T-helper 2 cell (primary cell): ENCODE measurements at regions not wholly inside any gene's neighbourhood (a gene's known extent, or its start where the extent isn't known, plus 50 kb on each side); places are given as distances from the start of the nearest gene placed in this dataset.
"Not testable (repeated sequence)": the region's sequence is repeated elsewhere in the genome, so short reads cannot be mapped to it uniquely, and the experiment has no call there.

ENCODE experiments used
- DNase-seq, 5 experiments: peaks; one replicate each; pipeline versions ENCODE4 v3.0.0 to v3.0.0-alpha.2; 2012 to 2022

DNA sequence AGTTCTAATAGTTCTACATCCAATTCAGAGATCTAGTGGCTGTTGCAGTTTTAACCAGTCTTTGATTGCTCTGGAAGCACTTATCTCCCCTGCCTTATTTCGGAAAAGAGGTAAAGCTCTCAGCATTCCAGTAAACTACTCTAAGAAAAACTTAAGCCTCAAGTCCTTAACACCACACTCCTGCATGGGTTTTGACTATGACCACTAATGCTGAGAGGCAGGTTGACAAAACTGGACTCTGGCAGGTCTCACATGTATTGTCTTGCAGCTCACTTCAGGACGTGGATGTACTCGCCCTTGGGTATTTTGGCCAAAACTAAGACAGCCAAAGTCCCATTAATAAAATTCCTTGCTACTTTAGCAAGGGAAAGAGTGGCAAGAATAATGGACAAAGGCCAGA lies 405.9 kb upstream of the GRM7 start:
- no peak for DNase-seq

DNA sequence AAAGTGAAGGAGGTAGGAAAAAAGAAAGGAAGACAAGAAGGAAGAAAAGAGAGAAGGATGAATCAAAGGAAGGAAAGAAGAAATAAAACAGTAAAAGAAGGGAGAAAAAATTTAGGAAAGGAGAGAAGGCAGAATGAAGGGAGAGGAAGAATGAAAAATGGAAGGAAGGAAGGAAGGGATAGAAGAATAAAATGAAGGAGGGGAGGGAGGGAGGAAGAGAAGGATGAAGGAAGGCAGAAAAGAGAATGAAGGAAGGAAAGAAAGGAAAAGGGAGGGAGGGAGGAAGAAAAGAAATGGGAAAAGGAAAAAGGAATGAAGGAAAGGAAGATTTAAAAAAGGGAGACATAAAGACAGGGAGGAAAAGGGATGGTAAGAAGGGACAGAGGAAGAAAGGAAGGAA lies 393.7 kb upstream of the GRM7 start:
- DNase-seq = no peak

- no peak for DNase-seq
Observed at GRCh38 chr3:6468589-6468988, 392.3 kb upstream of the GRM7 start.

DNA sequence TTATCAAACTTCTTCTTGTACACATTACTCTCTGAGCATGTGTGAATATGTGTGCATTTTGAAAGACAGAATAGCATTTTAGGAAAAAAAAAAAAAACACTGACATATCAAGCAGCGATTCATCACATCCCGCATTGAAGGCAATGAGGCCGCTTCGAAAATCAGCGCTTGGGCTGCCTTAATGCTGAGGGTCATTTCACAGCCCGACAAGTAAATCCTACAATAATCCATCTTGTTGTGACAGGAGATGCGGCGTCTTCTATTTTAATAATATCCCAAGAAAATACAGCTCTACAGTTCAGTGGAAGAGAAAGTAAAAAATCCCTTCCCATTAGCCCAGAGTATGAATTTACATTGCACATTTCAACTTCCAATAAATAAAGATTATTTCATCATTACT lies 389.2 kb upstream of the GRM7 start:
- no peak for DNase-seq

DNA sequence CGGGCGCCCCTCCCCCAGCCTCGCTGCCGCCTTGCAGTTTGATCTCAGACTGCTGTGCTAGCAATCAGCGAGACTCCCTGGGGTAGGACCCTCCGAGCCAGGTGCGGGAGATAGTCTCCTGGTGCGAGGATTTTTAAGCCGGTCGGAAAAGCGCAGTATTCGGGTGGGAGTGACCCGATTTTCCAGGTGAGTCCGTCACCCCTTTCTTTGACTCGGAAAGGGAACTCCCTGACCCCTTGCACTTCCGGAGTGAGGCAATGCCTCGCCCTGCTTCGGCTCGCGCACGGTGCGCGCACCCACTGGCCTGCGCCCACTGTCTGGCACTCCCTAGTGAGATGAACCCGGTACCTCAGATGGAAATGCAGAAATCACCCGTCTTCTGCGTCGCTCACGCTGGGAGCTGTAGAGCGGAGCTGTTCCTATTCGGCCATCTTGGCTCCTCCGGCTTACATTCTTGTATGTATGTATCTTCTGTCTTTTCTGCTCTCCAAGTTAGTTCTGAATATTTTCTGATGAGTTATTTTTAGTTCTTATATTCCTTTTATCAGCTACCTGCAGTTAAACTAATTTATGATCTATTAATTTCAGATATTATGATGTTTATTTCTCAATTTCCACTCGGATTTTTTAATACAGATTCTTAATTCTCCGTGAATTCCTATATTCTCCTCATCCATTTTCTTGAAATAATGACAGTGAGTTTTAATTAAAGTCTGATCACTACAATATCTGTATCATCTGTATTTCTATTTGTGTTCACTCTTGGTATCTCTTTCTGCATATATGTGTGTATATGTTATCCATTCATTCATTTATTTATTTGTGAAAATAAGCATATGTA lies 370.2 kb upstream of the GRM7 start:
- DNase-seq = not testable (repeated sequence)

GRCh38 chr3:6491768-6492167 lies 369.1 kb upstream of the GRM7 start:
- no peak for DNase-seq

- no peak for DNase-seq
Observed at GRCh38 chr3:6492306-6492705, 368.6 kb upstream of the GRM7 start.

- DNase-seq = not testable (repeated sequence)
Observed at GRCh38 chr3:6498944-6499343, 362.0 kb upstream of the GRM7 start.

- no peak for DNase-seq
Observed at GRCh38 chr3:6504347-6504746, 356.6 kb upstream of the GRM7 start.

DNA sequence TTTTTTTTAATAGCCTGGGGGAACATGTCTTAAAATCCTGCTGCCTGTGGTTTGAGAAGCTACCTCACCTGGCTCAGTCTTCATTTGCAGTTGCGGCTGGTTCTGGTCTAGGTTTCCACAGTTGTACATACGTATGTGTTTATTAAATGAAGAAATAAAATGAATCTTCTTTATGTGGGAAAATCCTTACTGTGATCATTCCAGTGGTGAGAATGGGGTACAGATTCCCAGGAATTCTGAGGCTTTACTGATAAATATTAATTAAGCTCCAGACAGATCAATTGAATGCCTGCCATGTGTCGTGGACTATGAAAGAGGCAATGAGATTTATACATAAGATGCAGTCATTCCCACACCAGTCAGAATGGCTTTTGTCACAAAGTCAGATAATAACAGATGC lies 356.1 kb upstream of the GRM7 start:
- DNase-seq = no peak

DNA sequence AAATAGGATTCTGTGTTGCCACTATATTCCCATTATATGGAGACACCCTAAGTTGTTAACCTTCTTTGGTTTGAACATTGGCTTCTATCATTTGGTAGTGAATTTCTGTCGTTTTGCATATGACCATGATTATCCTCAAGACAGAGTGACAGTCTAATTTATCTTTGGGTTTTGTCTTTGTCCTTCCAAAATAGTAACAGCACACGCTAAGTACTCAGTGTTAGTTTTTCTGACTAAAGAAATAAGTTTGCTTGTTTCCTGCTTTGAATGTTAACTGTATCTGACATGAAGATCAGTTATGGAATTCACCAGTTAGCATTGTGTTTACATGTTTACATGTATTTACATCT lies 352.5 kb upstream of the GRM7 start:
- DNase-seq = no peak

DNA sequence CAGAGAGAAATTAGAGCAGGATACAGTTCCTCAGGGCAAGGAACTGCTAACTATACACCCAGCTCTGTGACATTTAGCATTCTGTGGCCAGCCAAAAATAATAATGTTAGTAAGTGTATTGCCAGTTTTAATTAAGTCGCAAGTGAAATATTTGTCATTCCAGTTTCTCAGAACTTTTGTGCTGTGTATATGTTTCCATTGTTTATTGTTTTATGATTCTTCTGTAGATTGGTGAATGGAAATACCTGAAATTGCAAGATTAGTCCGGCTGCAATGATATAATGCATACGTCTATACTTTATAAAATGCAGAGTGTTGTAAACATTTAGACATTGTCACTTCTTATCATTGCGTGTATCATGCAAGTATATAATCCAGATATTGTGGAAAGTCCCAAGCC lies 351.3 kb upstream of the GRM7 start:
- DNase-seq = no peak

DNA sequence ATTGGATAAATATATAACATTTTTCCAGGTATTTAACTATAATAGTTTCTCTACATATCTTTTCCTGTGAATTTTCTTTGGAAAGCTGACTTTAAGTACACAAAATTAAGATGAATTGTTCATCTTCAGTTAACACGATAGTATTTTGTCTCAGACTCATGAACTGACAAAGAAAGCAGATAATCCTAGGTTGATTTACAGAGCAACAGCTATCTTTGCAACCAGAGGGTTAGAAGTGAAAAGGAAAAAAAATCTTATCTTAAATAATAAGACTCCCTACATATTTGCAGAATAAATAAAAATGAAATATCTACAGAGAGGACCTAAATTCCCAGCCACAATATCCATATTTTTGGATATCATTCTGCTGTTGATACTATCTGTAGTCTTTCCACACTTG lies 350.2 kb upstream of the GRM7 start:
- DNase-seq = no peak

GRCh38 chr3:6512172-6512800 lies 348.6 kb upstream of the GRM7 start:
- no peak for DNase-seq

GRCh38 chr3:6516143-6516542 lies 344.8 kb upstream of the GRM7 start:
- no peak for DNase-seq

DNA sequence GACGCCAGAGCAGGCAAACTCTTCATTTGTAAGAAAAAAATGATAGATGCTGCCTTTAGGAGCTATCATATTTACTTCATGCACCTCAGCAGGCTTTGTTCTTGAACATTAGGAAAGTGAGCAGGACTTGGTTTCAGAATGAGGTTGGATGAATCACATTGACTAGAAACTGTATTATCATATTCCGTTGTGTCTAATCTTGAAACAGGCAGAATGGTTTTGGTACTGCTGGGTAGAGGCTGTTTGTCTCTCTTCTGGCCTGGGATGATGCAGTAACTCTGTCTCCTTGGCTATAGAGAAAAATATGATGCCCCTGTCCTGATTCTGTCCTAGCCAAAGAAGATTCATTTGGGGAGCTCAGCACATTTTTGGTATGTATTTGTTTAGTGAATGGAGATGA lies 344.2 kb upstream of the GRM7 start:
- no peak for DNase-seq

DNA sequence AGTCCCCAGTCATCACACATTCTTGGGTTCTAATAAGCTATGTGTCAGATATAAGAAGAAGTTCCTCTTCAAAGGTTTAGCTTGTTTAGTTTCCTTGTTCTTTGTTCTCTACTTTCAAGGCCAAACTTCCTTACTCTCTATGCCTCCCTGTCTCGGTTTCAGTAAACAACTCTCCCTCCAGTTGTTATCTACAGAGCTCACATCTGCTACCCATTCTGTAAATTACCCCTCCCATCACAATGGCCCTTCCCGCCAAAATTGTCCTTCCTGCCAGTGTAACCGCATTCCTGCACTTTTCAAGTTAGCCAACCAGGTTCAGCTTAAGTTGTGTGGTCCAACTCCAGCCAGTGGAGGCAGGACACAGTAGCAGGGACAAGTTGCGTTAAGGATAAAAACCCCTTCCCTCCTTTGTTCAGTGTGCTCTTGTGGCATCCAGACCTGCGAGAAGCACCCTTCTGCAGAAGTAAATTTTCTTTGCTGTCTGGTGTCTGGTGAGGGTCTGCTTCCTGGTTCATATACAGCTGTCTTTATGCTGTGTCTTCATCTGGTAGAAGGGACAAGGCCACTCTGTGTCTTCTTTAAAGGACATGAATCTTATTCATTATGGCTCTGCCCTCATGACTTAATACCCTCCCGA lies 342.1 kb upstream of the GRM7 start:
- DNase-seq = no peak

DNA sequence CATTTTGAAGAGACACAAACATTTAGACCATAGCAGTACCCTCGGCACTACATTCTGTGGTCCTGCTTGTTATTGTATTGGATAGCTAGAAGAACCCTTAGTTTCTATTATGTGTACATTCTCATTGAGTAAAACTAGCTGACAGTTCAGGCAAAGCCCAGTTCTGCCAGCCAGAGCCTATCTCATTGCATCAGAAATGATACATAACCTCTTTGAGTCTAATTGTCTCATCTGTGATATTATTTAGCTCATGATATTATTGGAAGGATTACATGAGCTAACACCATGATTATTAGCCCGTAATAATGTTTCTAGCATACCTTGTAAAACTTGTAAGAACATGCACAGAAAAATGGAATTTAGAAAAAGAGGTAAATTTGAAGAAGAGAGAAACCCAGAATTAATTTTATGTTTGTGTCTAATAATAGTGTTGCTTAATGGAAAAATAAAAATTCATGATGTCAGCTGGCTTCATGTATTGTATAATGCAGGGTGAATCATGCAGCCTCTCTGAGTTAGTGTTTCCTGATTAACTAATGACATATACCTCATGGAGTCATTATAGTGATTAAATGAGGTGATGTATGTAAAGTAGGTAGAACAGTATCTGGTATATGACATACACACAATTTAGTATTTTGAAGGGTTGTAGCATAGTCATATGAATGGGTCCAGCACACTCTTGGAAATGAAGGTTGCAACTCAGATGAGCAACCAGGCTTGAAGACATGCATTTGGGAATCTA lies 339.4 kb upstream of the GRM7 start:
- DNase-seq = no peak

DNA sequence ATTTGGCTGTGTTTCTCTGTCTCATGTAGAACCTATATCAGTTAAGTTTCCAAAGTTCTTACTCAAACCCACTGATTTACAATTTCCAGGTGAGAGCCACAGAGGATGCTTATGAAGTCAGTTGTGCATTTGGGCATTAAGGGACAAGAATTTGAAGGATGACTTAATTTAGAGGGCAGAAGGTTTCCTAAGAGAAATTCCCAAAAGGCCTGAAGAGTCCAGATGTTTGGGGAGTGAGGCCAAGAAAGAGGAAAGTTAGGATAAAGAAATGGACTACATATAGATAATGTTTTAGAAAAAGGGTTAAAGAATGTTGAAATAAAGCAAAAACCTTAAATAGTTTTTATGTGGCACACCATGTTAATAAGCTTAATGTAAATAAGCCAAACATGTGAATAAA lies 338.7 kb upstream of the GRM7 start:
- DNase-seq = no peak

DNA sequence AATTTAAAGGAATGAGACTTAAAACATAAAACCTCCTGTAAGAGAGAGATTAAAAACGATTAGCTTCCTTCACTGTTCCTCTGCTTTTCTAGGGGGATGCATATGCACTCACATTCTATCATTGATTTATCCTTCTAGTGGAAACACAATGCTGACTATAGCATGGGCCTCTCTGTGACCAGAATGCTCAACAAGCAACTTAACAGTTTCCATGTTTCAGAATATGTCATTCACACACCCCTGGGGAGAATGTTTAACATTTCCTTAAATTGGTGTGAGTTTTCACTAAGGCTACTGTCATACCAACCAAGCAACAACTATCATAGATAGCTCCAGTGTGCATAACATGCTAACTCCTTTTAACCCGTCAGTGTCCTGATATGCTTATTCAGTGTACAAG lies 337.9 kb upstream of the GRM7 start:
- no peak for DNase-seq

DNA sequence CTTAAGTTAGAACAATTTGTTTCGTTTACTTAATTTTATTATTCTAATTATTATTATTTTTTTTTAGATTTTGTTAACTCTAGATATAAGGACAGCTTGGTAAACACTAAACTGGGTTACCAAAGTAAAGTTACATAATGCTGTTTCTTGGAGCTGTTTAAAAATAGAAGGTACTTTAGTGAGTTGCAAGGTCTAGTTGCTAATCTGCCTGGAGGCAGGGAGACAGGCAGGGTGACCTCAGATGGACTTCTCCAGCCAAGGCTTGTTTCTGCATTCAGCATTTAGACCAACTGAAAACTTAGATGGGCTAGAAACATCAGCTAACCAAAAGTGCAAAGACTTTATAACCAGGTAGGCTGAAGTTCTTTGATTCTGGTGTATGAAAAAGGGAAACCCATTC lies 336.4 kb upstream of the GRM7 start:
- no peak for DNase-seq

GRCh38 chr3:6526321-6526720 lies 334.6 kb upstream of the GRM7 start:
- DNase-seq = no peak

- no peak for DNase-seq
Observed at GRCh38 chr3:6526861-6527260, 334.1 kb upstream of the GRM7 start.

DNA sequence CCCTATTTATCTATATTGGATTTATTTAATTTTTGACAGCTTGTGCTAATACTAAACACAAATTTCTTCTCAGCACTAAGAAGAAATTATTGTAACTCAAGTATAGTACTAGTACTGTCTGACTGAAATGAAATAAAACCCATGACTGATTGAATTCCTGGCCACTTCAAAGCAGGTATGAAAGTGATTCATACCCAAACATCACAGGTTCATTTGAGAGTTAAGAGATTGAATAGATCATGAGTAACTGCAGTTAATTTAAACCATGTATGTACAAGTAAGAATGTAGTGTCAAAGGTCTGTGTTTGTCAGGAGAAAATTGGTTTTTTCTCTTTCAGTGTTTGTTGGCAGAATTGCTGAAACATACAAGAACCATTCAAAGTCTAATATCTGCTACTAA lies 332.0 kb upstream of the GRM7 start:
- no peak for DNase-seq
